H9 (cell line): ENCODE measurements at regions not wholly inside any gene's neighbourhood (a gene's known extent, or its start where the extent isn't known, plus 50 kb on each side); places are given as distances from the start of the nearest gene placed in this dataset.

Source experiments
- DNase-seq: peaks from one replicate; pipeline ENCODE4 v3.0.0-alpha.2; 2017
- H2AFZ ChIP-seq: one replicate; pipeline ENCODE4 v1.6.1; 2013; ENCODE audit warnings: mild to moderate bottlenecking, low read length, control low read depth, moderate library complexity
- H2AK5ac ChIP-seq: 2 replicates; pipeline ENCODE4 v1.6.1; 2013; ENCODE audit warnings: low read length, control low read depth, mixed read lengths; ENCODE audit not compliant: insufficient read length
- H2BK120ac ChIP-seq: one replicate; pipeline ENCODE4 v1.6.1; 2013; ENCODE audit warnings: low read depth, mild to moderate bottlenecking, low read length, control low read depth, inconsistent platforms; ENCODE audit not compliant: poor library complexity, severe bottlenecking
- H2BK12ac ChIP-seq: 2 replicates; pipeline ENCODE4 v1.6.1; 2013; ENCODE audit warnings: low read length, control low read depth, mixed read lengths, low read depth; ENCODE audit not compliant: insufficient read length
- H2BK15ac ChIP-seq: 2 replicates; pipeline ENCODE4 v1.6.1; 2013; ENCODE audit warnings: low read depth, low read length, control low read depth
- H2BK20ac ChIP-seq: one replicate; pipeline ENCODE4 v1.6.1; 2013; ENCODE audit warnings: low read depth, mild to moderate bottlenecking, low read length, control low read depth, inconsistent platforms; ENCODE audit not compliant: poor library complexity, severe bottlenecking
- H2BK5ac ChIP-seq: 2 replicates; pipeline ENCODE4 v1.6.1; 2013; ENCODE audit warnings: low read length, control low read depth, mixed read lengths; ENCODE audit not compliant: insufficient read length
- H3K14ac ChIP-seq: 2 replicates; pipeline ENCODE4 v1.6.1; 2013; ENCODE audit warnings: low read length, control low read depth; ENCODE audit not compliant: insufficient read depth
- H3K18ac ChIP-seq: 2 replicates; pipeline ENCODE4 v1.6.1; 2013; ENCODE audit warnings: low read depth, mild to moderate bottlenecking, mixed read lengths, low read length, control low read depth; ENCODE audit not compliant: insufficient read length
- H3K23ac ChIP-seq: 2 replicates; pipeline ENCODE4 v1.6.1; 2013; ENCODE audit warnings: low read length, control low read depth, mixed read lengths, low read depth; ENCODE audit not compliant: insufficient read length
- H3K23me2 ChIP-seq: 2 replicates; pipeline ENCODE4 v1.6.1; 2013; ENCODE audit warnings: low read depth, mild to moderate bottlenecking, mixed read lengths, low read length, control low read depth; ENCODE audit not compliant: insufficient read length, poor library complexity, severe bottlenecking
- H3K27ac ChIP-seq: 2 replicates; pipeline ENCODE4 v1.5.1; 2013; ENCODE audit warnings: low read length, control low read depth, mixed read lengths, low read depth; ENCODE audit not compliant: insufficient read length
- H3K27me3 ChIP-seq: 2 replicates; pipeline ENCODE4 v1.6.1; 2013; ENCODE audit warnings: low read length, control low read depth, inconsistent platforms; ENCODE audit not compliant: insufficient read depth
- H3K4ac ChIP-seq: 2 replicates; pipeline ENCODE4 v1.6.1; 2013; ENCODE audit warnings: low read depth, mild to moderate bottlenecking, control low read depth, inconsistent platforms, low read length, moderate library complexity
- H3K4me1 ChIP-seq: 2 replicates; pipeline ENCODE4 v1.6.1; 2013; ENCODE audit warnings: low read length, control low read depth, inconsistent platforms; ENCODE audit not compliant: insufficient read depth
- H3K4me2 ChIP-seq: 2 replicates; pipeline ENCODE4 v1.6.1; 2013; ENCODE audit warnings: low read length, control low read depth, mixed read lengths; ENCODE audit not compliant: insufficient read length, insufficient read depth
- H3K56ac ChIP-seq: 2 replicates; pipeline ENCODE4 v1.6.1; 2013; ENCODE audit warnings: low read depth, mild to moderate bottlenecking, mixed read lengths, low read length, control low read depth; ENCODE audit not compliant: insufficient read length
- H3K79me1 ChIP-seq: 2 replicates; pipeline ENCODE4 v1.6.1; 2013; ENCODE audit warnings: low read depth, mild to moderate bottlenecking, moderate library complexity, low read length, control low read depth, inconsistent platforms; ENCODE audit not compliant: insufficient read depth, poor library complexity, severe bottlenecking
- H3K79me2 ChIP-seq: 2 replicates; pipeline ENCODE4 v1.6.1; 2013; ENCODE audit warnings: low read length, control low read depth, inconsistent platforms; ENCODE audit not compliant: insufficient read depth
- H3K9ac ChIP-seq: 2 replicates; pipeline ENCODE4 v1.6.1; 2013; ENCODE audit warnings: low read length, control low read depth, mixed read lengths; ENCODE audit not compliant: insufficient read length; ENCODE audit errors: extremely low read depth
- H3K9me3 ChIP-seq: one replicate; pipeline ENCODE4 v1.6.1; 2013; ENCODE audit warnings: low read depth, low read length, inconsistent platforms; ENCODE audit not compliant: control insufficient read depth
- H3T11ph ChIP-seq: one replicate; pipeline ENCODE4 v1.6.1; 2013; ENCODE audit warnings: mild to moderate bottlenecking, low read length, control low read depth, inconsistent platforms
- H4K20me1 ChIP-seq: one replicate; pipeline ENCODE4 v1.6.1; 2013; ENCODE audit not compliant: control insufficient read depth, insufficient read length, insufficient read depth
- H4K5ac ChIP-seq: 2 replicates; pipeline ENCODE4 v1.6.1; 2013; ENCODE audit warnings: low read depth, mild to moderate bottlenecking, mixed read lengths, low read length, control low read depth; ENCODE audit not compliant: insufficient read length
- H4K8ac ChIP-seq: replicated peaks from 2 replicates; pipeline ENCODE4 v1.6.1; 2013; ENCODE audit warnings: low read length, control low read depth, mixed read lengths, low read depth; ENCODE audit not compliant: insufficient read length
- H4K91ac ChIP-seq: 2 replicates; pipeline ENCODE4 v1.6.1; 2013; ENCODE audit warnings: low read depth, mild to moderate bottlenecking, moderate library complexity, mixed read lengths, low read length, control low read depth; ENCODE audit not compliant: insufficient read length
- H3K27ac Mint-ChIP-seq, 3 experiments: 2 replicates in 2 of 3; 3 replicates in 1 of 3; pipeline ENCODE4 v1.8.0; 2020 to 2021; ENCODE audit warnings: mixed read lengths in 3 of 3, mild to moderate bottlenecking in 1 of 3, moderate library complexity in 1 of 3
- H3K27me3 Mint-ChIP-seq: 2 replicates; pipeline ENCODE4 v1.8.0; 2021; ENCODE audit warnings: low read depth, mild to moderate bottlenecking, moderate library complexity, mixed read lengths
- H3K36me3 Mint-ChIP-seq, 3 experiments: 2 replicates in 2 of 3; 3 replicates in 1 of 3; pipeline ENCODE4 v1.8.0; 2020 to 2021; ENCODE audit warnings: low read depth in 3 of 3, mixed read lengths in 3 of 3; ENCODE audit not compliant: insufficient read depth in 1 of 3
- H3K4me1 Mint-ChIP-seq, 2 experiments: 2 replicates each; pipeline ENCODE4 v1.8.0; 2020; ENCODE audit warnings: mixed read lengths in 2 of 2
- H3K4me3 Mint-ChIP-seq, 2 experiments: 2 replicates in 1 of 2; 3 replicates in 1 of 2; pipeline ENCODE4 v1.8.0; 2020 to 2021; ENCODE audit warnings: mild to moderate bottlenecking in 2 of 2, mixed read lengths in 2 of 2, moderate library complexity in 1 of 2
- H3K9me3 Mint-ChIP-seq, 2 experiments: 2 replicates in 1 of 2; 3 replicates in 1 of 2; pipeline ENCODE4 v1.8.0; 2020; ENCODE audit warnings: mild to moderate bottlenecking in 2 of 2, mixed read lengths in 2 of 2, moderate library complexity in 1 of 2
- CTCF ChIP-seq: fragments of 200-600 bp; sonication (generic); conservative IDR thresholded peaks from 3 replicates; pipeline ENCODE4 v1.8.0; 2021; ENCODE audit warnings: antibody characterized with exemption, mild to moderate bottlenecking
- WGBS: extraction: QIAGEN DNeasy Blood & Tissue Kit; methylation state at CpG from one replicate; pipeline ENCODE4 v1.1.7; 2013; ENCODE audit warnings: missing lambda C conversion rate, low lambda C conversion rate, mixed read lengths; ENCODE audit not compliant: insufficient read length; ENCODE audit errors: extremely low coverage; 5-methylcytosine and 5-hydroxymethylcytosine counted together

- Histone ChIP-seq H2AFZ (no peak overlapping the region), H3K56ac (no peak overlapping the region), H2BK20ac (no peak overlapping the region), H4K20me1 (no peaks in the 10 kb centered on the region), H2BK5ac (no peak overlapping the region), H3K18ac (no peak overlapping the region), H3T11ph (no peak overlapping the region), H3K23me2 (no peaks in the 10 kb centered on the region), H3K4me2 (no peak overlapping the region), H4K5ac (no peak overlapping the region), H3K27ac (no peak overlapping the region), H4K91ac (no peak overlapping the region), H3K14ac (no peak overlapping the region), H2AK5ac (no peak overlapping the region), H3K4me1 (no peaks in the 10 kb centered on the region), H2BK120ac (no peak overlapping the region), H3K79me2 (no peaks in the 10 kb centered on the region), H2BK15ac (no peak overlapping the region), H3K4ac (no peak overlapping the region), H3K9ac (no peak overlapping the region), H4K8ac (no peak overlapping the region), H3K23ac (no peak overlapping the region), H3K27me3 (no peaks in the 10 kb centered on the region), H2BK12ac (no peak overlapping the region), H3K79me1 (no peaks in the 10 kb centered on the region), H3K9me3 (no peaks in the 10 kb centered on the region)
- no peak for DNase-seq
- Mint-ChIP-seq H3K4me3 (no peak overlapping the region), H3K4me1 (no peaks in the 10 kb centered on the region), H3K9me3 (no peaks in the 10 kb centered on the region), H3K27ac (no peak overlapping the region), H3K27me3 (no peaks in the 10 kb centered on the region), H3K36me3 (no peaks in the 10 kb centered on the region; a peak in 1 of 7 replicates)
- WGBS = no CpG with 5 or more reads among the region's 2 CpGs
- no peak for TF ChIP-seq CTCF
Observed at GRCh38 chr5:87110721-87111120, 157.0 kb upstream of the RASA1 start.
